Caco-2 (cell line): ENCODE measurements at regions not wholly inside any gene's neighbourhood (a gene's known extent, or its start where the extent isn't known, plus 50 kb on each side); places are given as distances from the start of the nearest gene placed in this dataset.

Experiments used
- BruUV-seq: library from RNA; stranded (reverse); fragments of 400-500 nt; replicated peaks from 2 replicates; lab custom pipeline; 2021; lab: Mats Ljungman, UMichigan
- CTCF ChIA-PET: fragments of 300-600 bp; sonication (Branson Sonifier 250); formaldehyde crosslinking; loops from one replicate; lab custom pipeline; 2022; ENCODE audit warnings: antibody characterized with exemption; lab: Charles Lee
- POLR2A ChIA-PET: fragments of 300-600 bp; sonication (Branson Sonifier 250); formaldehyde crosslinking; loops from one replicate; lab custom pipeline; 2022; ENCODE audit warnings: antibody characterized with exemption; lab: Charles Lee
- DNase-seq, 2 experiments: peaks; one replicate each; pipeline versions ENCODE4 v3.0.0 to v3.0.0-alpha.2; 2020 to 2022
- H3K27me3 ChIP-seq: replicated peaks from 2 replicates; pipeline ENCODE4 v1.6.0; 2011; ENCODE audit warnings: low read length; ENCODE audit not compliant: control insufficient read depth, insufficient read depth
- H3K36me3 ChIP-seq: 2 replicates; pipeline ENCODE4 v1.5.1; 2011; ENCODE audit warnings: low read length; ENCODE audit not compliant: control insufficient read depth, insufficient read depth
- H3K4me1 ChIP-seq: fragments of 250-450 bp; sonication (Bioruptor Pico); 2 replicates; pipeline ENCODE4 v1.5.1; 2020; ENCODE audit warnings: mild to moderate bottlenecking
- H3K4me3 ChIP-seq: 2 replicates; pipeline ENCODE4 v1.5.1; 2011; ENCODE audit warnings: low read depth, mild to moderate bottlenecking, control low read depth, low read length
- H3K9me3 ChIP-seq: fragments of 250-450 bp; sonication (Bioruptor Pico); 2 replicates; pipeline ENCODE4 v1.5.1; 2020; ENCODE audit warnings: mild to moderate bottlenecking, moderate library complexity
- H3K27ac Mint-ChIP-seq: one replicate; pipeline ENCODE4 v1.8.0; 2022; ENCODE audit warnings: mixed read lengths; ENCODE audit not compliant: unreplicated experiment
- H3K27me3 Mint-ChIP-seq: one replicate; pipeline ENCODE4 v1.8.0; 2022; ENCODE audit warnings: mixed read lengths; ENCODE audit not compliant: insufficient read depth, unreplicated experiment
- H3K36me3 Mint-ChIP-seq: one replicate; pipeline ENCODE4 v1.8.0; 2022; ENCODE audit warnings: mild to moderate bottlenecking, mixed read lengths; ENCODE audit not compliant: insufficient read depth, unreplicated experiment
- H3K4me1 Mint-ChIP-seq: one replicate; pipeline ENCODE4 v1.8.0; 2022; ENCODE audit warnings: low read depth, mixed read lengths; ENCODE audit not compliant: unreplicated experiment
- H3K4me3 Mint-ChIP-seq: one replicate; pipeline ENCODE4 v1.8.0; 2022; ENCODE audit warnings: mild to moderate bottlenecking, moderate library complexity, mixed read lengths; ENCODE audit not compliant: unreplicated experiment
- H3K9me3 Mint-ChIP-seq: one replicate; pipeline ENCODE4 v1.8.0; 2022; ENCODE audit warnings: mixed read lengths; ENCODE audit not compliant: unreplicated experiment
- intact Hi-C: fragments of 100-400 bp; cut with micrococcal nuclease; formaldehyde crosslinking; loops from one replicate; pipeline ENCODE4 v1.10.0; 2022; ENCODE audit not compliant: unreplicated experiment
- TF ChIP-seq, protein P1 (sequence below), 2 experiments: fragments of 200-600 bp in 1 of 2; IDR thresholded peaks; 1 replicate in 1 of 2; 2 replicates in 1 of 2; pipeline versions ENCODE4 v1.5.1 to v1.8.0; 2011 to 2022; ENCODE audit warnings: antibody characterized with exemption in 1 of 2, control low read depth in 1 of 2, inconsistent platforms in 1 of 2, low read depth in 1 of 2, low read length in 1 of 2, mild to moderate bottlenecking in 1 of 2, moderate library complexity in 1 of 2; ENCODE audit not compliant: insufficient read depth in 1 of 2, severe bottlenecking in 1 of 2, unreplicated experiment in 1 of 2

DNA sequence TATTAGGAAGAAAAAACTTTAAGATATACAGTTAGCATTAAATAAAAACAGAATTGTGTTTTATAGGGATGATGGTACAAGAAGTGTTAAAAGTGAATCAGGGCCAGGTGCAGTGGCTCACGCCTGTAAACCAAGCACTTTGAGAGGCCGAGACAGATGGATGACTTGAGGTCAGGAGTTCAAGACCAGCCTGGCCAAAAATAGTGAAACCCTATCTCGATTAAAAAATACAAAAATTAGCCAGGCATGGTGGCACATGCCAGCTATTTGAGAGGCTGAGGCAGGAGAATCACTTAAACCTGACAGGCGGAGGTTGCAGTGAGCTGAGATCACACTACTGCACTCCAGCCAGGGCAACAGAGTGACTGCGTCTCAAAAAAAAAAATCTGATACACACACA lies 282.9 kb upstream of the ATP10B start:
- CTCF ChIA-PET: no interaction called here
- intact Hi-C loops: no loop called here
- Mint-ChIP-seq H3K36me3 (no peaks in the 10 kb centered on the region), H3K4me1 (no peaks in the 10 kb centered on the region), H3K27ac (no peak overlapping the region), H3K27me3 (peaks cover 4% of the 10 kb centered on the region), H3K9me3 (no peaks in the 10 kb centered on the region), H3K4me3 (no peak overlapping the region)
- no peaks in the 10 kb centered on the region for H3K36me3 ChIP-seq
- H3K9me3 ChIP-seq: no peaks in the 10 kb centered on the region
- H3K27me3 ChIP-seq: no peaks in the 10 kb centered on the region
- H3K4me3 ChIP-seq: no peak overlapping the region
- no TSS peak for BruUV-seq
- DNase-seq: no peak
- POLR2A ChIA-PET: no interaction called here
- TF ChIP-seq, protein P1, sequence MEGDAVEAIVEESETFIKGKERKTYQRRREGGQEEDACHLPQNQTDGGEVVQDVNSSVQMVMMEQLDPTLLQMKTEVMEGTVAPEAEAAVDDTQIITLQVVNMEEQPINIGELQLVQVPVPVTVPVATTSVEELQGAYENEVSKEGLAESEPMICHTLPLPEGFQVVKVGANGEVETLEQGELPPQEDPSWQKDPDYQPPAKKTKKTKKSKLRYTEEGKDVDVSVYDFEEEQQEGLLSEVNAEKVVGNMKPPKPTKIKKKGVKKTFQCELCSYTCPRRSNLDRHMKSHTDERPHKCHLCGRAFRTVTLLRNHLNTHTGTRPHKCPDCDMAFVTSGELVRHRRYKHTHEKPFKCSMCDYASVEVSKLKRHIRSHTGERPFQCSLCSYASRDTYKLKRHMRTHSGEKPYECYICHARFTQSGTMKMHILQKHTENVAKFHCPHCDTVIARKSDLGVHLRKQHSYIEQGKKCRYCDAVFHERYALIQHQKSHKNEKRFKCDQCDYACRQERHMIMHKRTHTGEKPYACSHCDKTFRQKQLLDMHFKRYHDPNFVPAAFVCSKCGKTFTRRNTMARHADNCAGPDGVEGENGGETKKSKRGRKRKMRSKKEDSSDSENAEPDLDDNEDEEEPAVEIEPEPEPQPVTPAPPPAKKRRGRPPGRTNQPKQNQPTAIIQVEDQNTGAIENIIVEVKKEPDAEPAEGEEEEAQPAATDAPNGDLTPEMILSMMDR (IDR thresholded peaks at IDR 0.05; ENCODE audit: insufficient read depth in 1 of 2, low read depth in 1 of 2, low read length in 1 of 2, severe bottlenecking in 1 of 2, unreplicated experiment in 1 of 2): no peak
- no peaks in the 10 kb centered on the region for H3K4me1 ChIP-seq

DNA sequence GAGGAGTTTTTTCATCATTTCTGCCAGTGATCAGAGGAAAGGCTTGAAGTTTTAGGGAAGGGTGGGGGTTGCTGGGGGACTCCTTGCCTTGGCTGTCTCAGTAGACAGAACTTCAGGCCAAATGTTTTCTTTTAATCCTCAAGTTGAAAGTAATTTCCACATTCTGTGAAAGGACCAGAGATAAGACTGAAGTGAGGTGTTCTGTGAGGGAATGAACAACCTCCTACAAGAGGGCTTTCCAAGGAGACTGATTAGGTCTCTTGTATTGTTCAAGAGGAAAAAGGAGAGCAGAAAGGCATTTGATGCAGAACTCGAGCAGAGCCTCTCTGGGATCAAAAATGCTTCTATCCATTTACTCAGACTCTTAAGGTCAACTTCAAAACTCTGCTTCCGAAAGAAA lies 282.1 kb upstream of the ATP10B start:
- peaks cover 4% of the 10 kb centered on the region for H3K27me3 Mint-ChIP-seq
- H3K27ac Mint-ChIP-seq: no peak overlapping the region
- CTCF ChIA-PET: no interaction called here

DNA sequence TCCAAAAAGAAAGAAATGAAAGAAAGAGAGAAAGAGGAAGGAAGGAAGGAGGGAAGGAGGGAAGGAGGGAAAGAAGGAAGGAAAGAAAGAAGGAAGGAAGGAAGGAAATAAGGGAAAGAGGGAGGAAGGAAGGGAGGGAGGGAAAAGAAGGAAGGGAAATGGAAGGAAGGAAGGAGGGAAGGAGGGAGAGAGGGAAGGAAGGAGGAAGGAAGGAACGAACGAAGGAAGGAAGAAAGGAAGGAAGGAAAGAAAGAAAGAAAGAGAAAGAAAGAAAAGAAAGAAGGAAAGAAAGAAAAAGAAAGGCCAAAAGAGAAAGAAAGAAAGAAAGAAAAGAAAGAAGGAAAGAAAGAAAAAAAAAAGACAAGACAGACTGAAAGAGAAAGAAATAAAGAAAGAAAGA lies 263.9 kb upstream of the ATP10B start:
- no peak for DNase-seq
- Mint-ChIP-seq H3K9me3 (no peaks in the 10 kb centered on the region), H3K27me3 (peaks cover 15% of the 10 kb centered on the region), H3K27ac (no peak overlapping the region), H3K4me1 (no peaks in the 10 kb centered on the region), H3K4me3 (no peak overlapping the region), H3K36me3 (no peaks in the 10 kb centered on the region)
- no peaks in the 10 kb centered on the region for H3K9me3 ChIP-seq
- POLR2A ChIA-PET: no interaction called here
- no peak overlapping the region for H3K4me3 ChIP-seq
- H3K36me3 ChIP-seq: no peaks in the 10 kb centered on the region
- CTCF ChIA-PET: no interaction called here
- H3K27me3 ChIP-seq: no peaks in the 10 kb centered on the region
- intact Hi-C loops: no loop called here
- TF ChIP-seq, protein P1 (IDR thresholded peaks at IDR 0.05; ENCODE audit: insufficient read depth in 1 of 2, low read depth in 1 of 2, low read length in 1 of 2, severe bottlenecking in 1 of 2, unreplicated experiment in 1 of 2): no peak
- H3K4me1 ChIP-seq: no peaks in the 10 kb centered on the region
- no TSS peak for BruUV-seq

More for the DNA sequence above, 282.1 kb upstream of the ATP10B start:
- no peak for DNase-seq
- H3K9me3 Mint-ChIP-seq: no peaks in the 10 kb centered on the region
- POLR2A ChIA-PET: no interaction called here
- BruUV-seq: no TSS peak
- TF ChIP-seq, protein P1 (IDR thresholded peaks at IDR 0.05; ENCODE audit: insufficient read depth in 1 of 2, low read depth in 1 of 2, low read length in 1 of 2, severe bottlenecking in 1 of 2, unreplicated experiment in 1 of 2): no peak
- H3K36me3 ChIP-seq: no peaks in the 10 kb centered on the region
- H3K27me3 ChIP-seq: no peaks in the 10 kb centered on the region
- H3K4me3 Mint-ChIP-seq: no peak overlapping the region
- intact Hi-C loops: no loop called here
- no peaks in the 10 kb centered on the region for H3K9me3 ChIP-seq
- no peaks in the 10 kb centered on the region for H3K36me3 Mint-ChIP-seq
- no peaks in the 10 kb centered on the region for H3K4me1 ChIP-seq
- no peak overlapping the region for H3K4me3 ChIP-seq
- no peaks in the 10 kb centered on the region for H3K4me1 Mint-ChIP-seq
